HG02973 (cell line): ENCODE measurements at regions not wholly inside any gene's neighbourhood (a gene's known extent, or its start where the extent isn't known, plus 50 kb on each side); places are given as distances from the start of the nearest gene placed in this dataset.

Experiments used
- ATAC-seq: cut with Tn5 transposase; IDR thresholded peaks from one replicate; pipeline ENCODE4 v1.9.1; 2021; ENCODE audit warnings: moderate library complexity; ENCODE audit not compliant: unreplicated experiment

DNA sequence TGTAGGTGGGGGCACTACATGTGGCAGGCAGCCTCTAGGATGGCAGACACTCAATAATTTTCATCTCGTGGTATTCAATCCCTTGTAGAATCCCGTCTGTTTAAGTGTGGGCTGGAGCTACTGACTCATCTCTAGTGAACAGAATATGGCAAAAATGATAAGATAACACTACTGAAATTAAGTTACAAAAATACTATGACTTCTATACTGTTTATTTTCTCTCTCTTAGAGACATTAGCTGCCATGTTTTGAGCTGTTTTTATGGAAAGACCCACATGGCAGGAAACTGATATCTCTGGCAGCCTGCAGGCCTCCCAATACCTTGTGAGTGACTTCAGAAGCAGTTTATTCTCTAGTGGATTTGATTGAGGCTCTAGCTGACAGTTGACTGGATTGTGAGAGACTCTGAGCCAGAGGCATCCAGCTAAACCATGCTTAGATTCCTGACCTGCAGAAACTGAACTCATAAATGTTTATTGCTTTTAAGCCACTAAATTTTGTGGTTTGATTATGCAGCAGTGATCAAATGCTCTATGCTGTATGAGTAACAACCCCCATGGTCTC, 298.8 kb upstream of the CTSO start:
- ATAC-seq, result no peak

- ATAC-seq, result no peak
Observed at GRCh38 chr4:156251373-156252065, 297.9 kb upstream of the CTSO start.

DNA sequence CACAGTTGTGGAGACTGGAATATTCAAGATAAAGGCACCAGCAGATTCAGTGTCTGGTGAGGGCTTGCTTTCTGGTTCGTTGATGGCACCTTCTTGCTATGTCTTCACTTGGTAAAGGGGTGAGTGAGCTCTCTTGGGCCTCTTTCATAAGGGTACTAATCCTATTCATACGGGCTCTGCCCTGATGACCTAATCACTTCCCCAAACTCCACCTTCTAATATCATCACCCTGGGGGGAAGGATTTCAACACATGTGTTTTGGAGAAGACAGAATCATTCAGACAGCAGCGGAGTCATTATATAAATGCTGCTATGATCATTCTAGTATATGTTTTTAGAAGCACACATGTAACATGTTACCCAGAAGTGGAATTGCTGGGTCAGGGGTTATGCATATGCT, 295.3 kb upstream of the CTSO start:
- no peak for ATAC-seq

GRCh38 chr4:156247470-156247869, 293.8 kb upstream of the CTSO start:
- no peak for ATAC-seq

DNA sequence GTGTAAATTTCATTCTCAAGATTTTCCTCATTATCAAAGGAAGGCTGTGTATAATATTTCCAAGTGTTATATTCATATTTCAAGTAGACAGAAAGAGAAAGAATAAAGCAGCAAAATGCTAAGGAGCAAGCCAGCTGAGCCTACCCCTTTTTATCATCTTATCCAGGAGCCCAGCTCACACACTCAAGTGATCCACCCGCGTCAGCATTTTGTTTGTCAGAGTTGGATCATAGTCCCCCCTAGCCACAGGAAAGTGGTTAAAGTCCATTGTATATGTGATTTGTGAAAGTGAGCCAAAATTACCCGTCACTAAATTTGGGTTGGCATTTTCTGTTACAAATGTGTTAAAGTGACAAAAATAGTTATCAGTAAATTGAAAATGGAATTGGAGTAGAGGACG, 289.3 kb upstream of the CTSO start:
- no peak for ATAC-seq

DNA sequence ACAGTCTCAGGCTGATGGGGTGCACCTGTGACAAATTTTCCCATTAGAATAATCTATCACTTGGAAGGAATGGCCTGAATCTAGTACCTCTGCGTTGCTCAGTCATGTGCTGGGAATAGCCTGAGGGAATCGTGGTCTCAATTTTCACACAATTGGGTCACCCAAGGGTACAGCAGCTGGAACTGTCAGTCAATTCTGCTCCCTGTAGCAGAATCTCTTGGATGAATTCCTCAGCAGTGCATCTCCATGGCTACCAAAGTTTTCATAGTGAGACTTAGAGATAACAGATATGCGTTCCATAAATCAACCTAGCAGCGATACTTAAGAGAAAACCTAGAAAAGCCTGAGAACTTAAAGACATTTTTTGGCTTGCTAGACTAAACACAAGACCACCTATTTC, 288.7 kb upstream of the CTSO start:
- ATAC-seq, result no peak

- no peak for ATAC-seq
Observed at GRCh38 chr4:156241896-156242295, 288.2 kb upstream of the CTSO start.

GRCh38 chr4:156238171-156238570, 284.5 kb upstream of the CTSO start:
- ATAC-seq, result no peak

DNA sequence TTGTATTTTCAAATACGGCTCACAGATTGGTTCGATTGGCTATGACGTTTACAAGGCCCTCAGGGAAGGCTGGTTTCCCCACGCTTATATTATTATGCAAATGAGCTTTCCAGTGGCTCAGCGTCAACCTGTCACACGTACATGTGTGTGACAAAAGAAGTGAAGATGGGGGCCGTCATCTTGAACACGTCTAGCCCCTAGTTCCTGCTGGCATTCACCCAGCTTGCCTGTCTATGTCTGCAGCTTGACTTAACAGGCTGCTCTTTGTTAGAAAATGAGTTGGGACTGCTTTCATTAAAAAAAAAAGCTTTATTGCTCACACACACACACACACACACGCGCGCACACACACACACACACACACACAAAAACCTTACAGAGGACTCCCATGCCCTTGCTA, 283.6 kb upstream of the CTSO start:
- ATAC-seq, result no peak

- no peak for ATAC-seq
Observed at GRCh38 chr4:156230176-156230575, 276.5 kb upstream of the CTSO start.

- no peak for ATAC-seq
Observed at GRCh38 chr4:156228676-156229075, 275.0 kb upstream of the CTSO start.

DNA sequence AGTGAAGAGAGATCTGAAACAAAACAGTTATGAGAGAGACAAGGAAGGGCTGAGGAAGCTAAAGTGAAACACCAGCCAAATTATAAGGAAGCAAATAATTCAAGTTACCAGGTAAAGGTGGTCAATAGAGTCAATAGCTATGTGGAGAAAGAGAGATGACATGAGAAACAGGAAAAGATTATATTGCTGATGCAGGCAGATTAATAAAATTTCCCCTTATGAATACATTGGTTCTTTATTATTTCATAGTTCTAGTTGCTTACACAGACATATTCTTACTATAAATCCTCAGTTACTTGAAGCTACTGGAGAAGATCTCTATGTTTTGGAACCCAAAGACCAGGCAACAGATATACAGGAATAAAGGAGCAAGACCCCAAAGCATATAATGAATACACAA, 273.7 kb upstream of the CTSO start:
- ATAC-seq, result no peak

DNA sequence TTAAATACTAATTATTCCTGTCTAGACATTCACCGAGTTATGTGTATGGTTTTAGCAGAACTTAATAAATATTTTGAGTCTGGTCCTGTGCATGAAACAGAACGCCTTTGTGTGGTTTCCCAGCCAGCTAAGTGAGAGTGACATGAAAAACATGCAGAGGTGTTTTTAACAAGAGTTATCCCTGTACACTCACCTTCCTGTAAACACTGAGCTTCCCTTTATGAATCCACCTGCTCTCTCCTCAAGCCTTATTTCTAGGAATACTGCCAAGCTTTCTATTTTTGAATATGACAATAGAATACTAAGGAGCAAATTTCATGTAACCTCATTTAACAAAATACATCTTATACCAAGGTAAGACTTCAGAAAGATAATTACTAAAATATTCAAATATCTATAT, 270.3 kb upstream of the CTSO start:
- ATAC-seq, result no peak

DNA sequence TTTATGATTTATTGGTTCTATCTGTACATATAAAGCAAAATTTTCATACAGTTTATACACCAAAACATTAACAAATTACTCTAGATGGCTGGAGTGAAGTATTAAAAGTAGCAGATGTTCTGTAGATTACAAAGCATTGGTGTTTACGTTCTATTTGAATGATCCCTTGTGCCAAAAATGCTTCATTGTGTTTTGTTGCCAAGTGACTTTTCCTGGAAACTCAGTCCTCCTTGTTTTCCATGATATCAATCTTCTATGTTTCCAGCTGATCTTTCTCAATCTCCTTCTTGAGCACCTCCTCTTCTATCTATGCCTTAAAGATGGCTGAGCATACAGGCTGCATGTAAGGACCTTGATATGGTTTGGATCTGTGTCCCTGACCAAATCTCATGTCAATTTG, 263.6 kb upstream of the CTSO start:
- ATAC-seq, result no peak

- peak; percentile 96 for ATAC-seq
Observed at GRCh38 chr4:156201050-156201449, 247.4 kb upstream of the CTSO start.

- no peak for ATAC-seq
Observed at GRCh38 chr4:156198511-156198910, 244.8 kb upstream of the CTSO start.

GRCh38 chr4:156197216-156197615, 243.6 kb upstream of the CTSO start:
- ATAC-seq, result no peak

GRCh38 chr4:156196722-156197121, 243.1 kb upstream of the CTSO start:
- no peak for ATAC-seq

GRCh38 chr4:156195914-156196313, 242.2 kb upstream of the CTSO start:
- peak; percentile 96 for ATAC-seq

DNA sequence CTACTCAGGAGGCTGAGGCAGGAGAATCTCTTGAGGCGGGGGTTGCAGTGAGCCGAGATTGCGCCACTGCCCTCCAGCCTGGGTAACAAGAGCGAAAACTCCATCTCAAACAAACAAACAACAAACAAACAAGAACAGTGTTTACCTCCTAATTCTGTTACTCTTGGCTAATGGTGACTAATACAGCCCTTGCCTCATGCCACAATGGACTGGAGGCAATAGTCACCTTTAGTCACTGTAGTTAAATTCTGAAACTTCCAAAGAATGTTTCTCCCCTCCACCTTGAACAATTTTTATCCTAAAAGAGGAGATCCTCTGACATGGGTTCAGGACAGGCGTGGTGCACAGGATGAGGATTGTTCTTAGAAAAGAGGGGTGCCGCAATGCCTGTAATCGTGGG, 241.2 kb upstream of the CTSO start:
- ATAC-seq, result no peak

DNA sequence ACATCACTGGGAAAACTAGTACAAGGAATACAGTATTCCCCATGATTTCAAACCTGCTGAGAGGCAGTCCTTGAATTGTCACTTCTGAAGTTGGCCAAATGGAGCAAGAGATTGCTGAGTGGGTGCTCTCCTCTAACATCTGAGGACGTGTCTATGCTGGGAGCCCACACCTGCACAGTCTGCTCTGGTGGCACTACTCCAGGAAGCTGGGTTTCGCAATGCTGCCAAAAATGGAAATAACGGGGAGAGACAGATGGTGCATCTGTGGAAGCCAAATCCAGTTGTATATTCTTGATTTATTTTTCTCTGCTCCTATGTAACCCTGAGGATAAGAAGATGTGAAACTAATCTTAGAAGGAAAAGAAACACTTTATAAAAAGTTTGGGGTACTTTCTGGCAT, 240.1 kb upstream of the CTSO start:
- ATAC-seq, result no peak

- no peak for ATAC-seq
Observed at GRCh38 chr4:156193106-156193505, 239.4 kb upstream of the CTSO start.

DNA sequence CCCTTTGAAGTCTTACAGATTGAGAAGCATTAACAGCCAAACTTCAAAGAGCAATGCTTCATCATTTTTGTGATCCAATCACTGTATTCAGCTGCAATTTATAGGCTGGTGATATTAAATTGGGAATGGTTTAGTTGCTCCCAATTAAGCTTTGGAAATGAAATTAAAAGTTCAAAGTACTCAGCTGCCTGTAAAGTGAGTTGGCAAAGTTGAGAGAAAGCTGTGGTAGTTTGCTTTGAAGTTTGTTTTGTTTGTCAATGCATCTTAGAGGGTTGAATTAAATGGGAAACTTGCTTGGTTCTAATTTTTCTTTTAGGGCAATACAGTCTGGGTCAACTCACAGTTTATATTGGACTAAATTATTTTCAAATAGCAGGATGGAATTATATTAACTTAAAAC, 238.4 kb upstream of the CTSO start:
- ATAC-seq, result no peak
